Sigmoid colon (tissue), 6 donors: ENCODE measurements at regions not wholly inside any gene's neighbourhood (a gene's known extent, or its start where the extent isn't known, plus 50 kb on each side); places are given as distances from the start of the nearest gene placed in this dataset.

Experiments used
- DNase-seq: peaks from one replicate; pipeline ENCODE4 v3.0.0-alpha.2; 2019
- H3K27ac ChIP-seq, 4 donors: fragments of 200-600 bp; sonication (generic); one replicate each; pipeline ENCODE4 v1.5.1; 2016 to 2019; ENCODE audit warnings: mild to moderate bottlenecking in 1 of 4
- H3K27me3 ChIP-seq, 3 donors: fragments of 200-600 bp; sonication (generic); one replicate each; pipeline ENCODE4 v1.5.1; 2019; ENCODE audit warnings: mild to moderate bottlenecking in 1 of 3
- H3K36me3 ChIP-seq, 4 donors: fragments of 200-600 bp; sonication (generic); one replicate each; pipeline ENCODE4 v1.5.1; 2016 to 2019
- H3K4me1 ChIP-seq, 4 donors: fragments of 200-600 bp; sonication (generic); one replicate each; pipeline ENCODE4 v1.5.1; 2017 to 2019
- H3K4me3 ChIP-seq, 4 donors: fragments of 200-600 bp; sonication (generic); one replicate each; pipeline ENCODE4 v1.5.1; 2017 to 2019; ENCODE audit warnings: mild to moderate bottlenecking in 2 of 4, moderate library complexity in 1 of 4
- H3K9me3 ChIP-seq, 4 donors: fragments of 200-600 bp in 3 of 4; sonication (generic) in 3 of 4; one replicate each; pipeline versions ENCODE4 v1.5.1 to v1.6.1; 2013 to 2019
- EP300 ChIP-seq, 4 donors: sonication (generic); formaldehyde crosslinking; IDR thresholded peaks; one replicate each; pipeline ENCODE4 v1.6.1; 2017; ENCODE audit warnings: antibody characterized with exemption in 4 of 4
- POLR2A ChIP-seq, 2 donors: fragments of 450-650 bp; IDR thresholded peaks; one replicate each; pipeline ENCODE4 v1.6.1; 2016; ENCODE audit warnings: antibody characterized with exemption in 2 of 2, mild to moderate bottlenecking in 2 of 2, moderate library complexity in 2 of 2
- POLR2AphosphoS5 ChIP-seq, 4 donors: sonication (generic); formaldehyde crosslinking; IDR thresholded peaks; one replicate each; pipeline ENCODE4 v1.6.1; 2017; ENCODE audit warnings: antibody characterized with exemption in 4 of 4
- WGBS, 2 donors: extraction: QIAGEN DNeasy Blood & Tissue Kit; methylation state at CpG; one replicate each; pipeline ENCODE4 v1.1.7; 2013; 5-methylcytosine and 5-hydroxymethylcytosine counted together
- intact Hi-C: fragments of 100-400 bp; cut with DNase I; formaldehyde crosslinking; loops from one replicate; pipeline ENCODE4 v1.15.1; 2023
- TF ChIP-seq, protein P1 (sequence below), 4 experiments: fragments of 450-650 bp in 3 of 4; fragments of 200-600 bp in 1 of 4; IDR thresholded peaks; one replicate each; pipeline ENCODE4 v1.5.1; 2016 to 2019; ENCODE audit warnings: antibody characterized with exemption in 4 of 4, mild to moderate bottlenecking in 3 of 4, moderate library complexity in 2 of 4
- donor health status: healthy with polysubstance abuse.
- donor health status: healthy.

GRCh38 chr5:53333160-53333559 lies 147.3 kb upstream of the FST start:
- H3K4me3 ChIP-seq: no peak overlapping the region
- H3K27me3 ChIP-seq: no peaks in the 10 kb centered on the region
- no peaks in the 10 kb centered on the region for H3K36me3 ChIP-seq
- H3K27ac ChIP-seq: no peak overlapping the region
- no peak for DNase-seq
- 17 to 56% methylated on average over 3 of the region's 3 CpGs for WGBS, 2 donors
- TF ChIP-seq POLR2AphosphoS5 (IDR thresholded peaks at IDR 0.05): no peak
- TF ChIP-seq, protein P1, sequence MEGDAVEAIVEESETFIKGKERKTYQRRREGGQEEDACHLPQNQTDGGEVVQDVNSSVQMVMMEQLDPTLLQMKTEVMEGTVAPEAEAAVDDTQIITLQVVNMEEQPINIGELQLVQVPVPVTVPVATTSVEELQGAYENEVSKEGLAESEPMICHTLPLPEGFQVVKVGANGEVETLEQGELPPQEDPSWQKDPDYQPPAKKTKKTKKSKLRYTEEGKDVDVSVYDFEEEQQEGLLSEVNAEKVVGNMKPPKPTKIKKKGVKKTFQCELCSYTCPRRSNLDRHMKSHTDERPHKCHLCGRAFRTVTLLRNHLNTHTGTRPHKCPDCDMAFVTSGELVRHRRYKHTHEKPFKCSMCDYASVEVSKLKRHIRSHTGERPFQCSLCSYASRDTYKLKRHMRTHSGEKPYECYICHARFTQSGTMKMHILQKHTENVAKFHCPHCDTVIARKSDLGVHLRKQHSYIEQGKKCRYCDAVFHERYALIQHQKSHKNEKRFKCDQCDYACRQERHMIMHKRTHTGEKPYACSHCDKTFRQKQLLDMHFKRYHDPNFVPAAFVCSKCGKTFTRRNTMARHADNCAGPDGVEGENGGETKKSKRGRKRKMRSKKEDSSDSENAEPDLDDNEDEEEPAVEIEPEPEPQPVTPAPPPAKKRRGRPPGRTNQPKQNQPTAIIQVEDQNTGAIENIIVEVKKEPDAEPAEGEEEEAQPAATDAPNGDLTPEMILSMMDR (IDR thresholded peaks at IDR 0.05): no peak
- TF ChIP-seq POLR2A (IDR thresholded peaks at IDR 0.05): no peak
- TF ChIP-seq EP300 (IDR thresholded peaks at IDR 0.05): no peak
- peaks cover 0 to 8% (median 7%) of the 10 kb centered on the region in 4 donors for H3K4me1 ChIP-seq
- no peaks in the 10 kb centered on the region for H3K9me3 ChIP-seq
- intact Hi-C loops: no loop called here

DNA sequence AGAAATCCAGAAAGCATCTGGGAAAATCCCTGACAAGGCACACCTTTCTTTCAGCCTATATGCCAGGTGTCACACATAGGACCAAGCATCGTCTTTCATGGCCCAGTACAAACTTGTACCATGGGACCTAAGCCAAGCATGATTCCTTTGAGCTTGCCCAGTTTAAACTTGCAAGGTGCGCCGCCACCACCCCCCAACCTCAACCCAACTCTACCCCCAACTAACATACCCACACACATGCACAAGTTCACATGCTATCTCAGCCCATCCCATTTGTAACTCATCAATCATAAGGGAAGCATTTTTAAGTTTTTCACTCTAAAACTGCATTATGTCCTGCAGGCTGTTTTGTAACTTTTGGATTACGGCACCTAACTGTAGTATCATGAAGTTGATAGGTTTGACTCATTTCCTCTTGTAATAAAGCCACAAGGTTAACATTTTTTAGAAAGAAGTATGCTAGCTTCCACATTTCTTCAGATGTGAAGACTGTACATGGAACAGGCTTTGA lies 145.9 kb upstream of the FST start:
- TF ChIP-seq EP300 (IDR thresholded peaks at IDR 0.05) (no peak), POLR2A (IDR thresholded peaks at IDR 0.05) (no peak), POLR2AphosphoS5 (IDR thresholded peaks at IDR 0.05) (no peak)
- TF ChIP-seq, protein P1 (IDR thresholded peaks at IDR 0.05): no peak
- H3K27ac ChIP-seq: no peak overlapping the region
- no peaks in the 10 kb centered on the region for H3K27me3 ChIP-seq
- H3K4me3 ChIP-seq: no peak overlapping the region
- intact Hi-C loops: no loop called here
- no peaks in the 10 kb centered on the region for H3K9me3 ChIP-seq
- H3K36me3 ChIP-seq: no peaks in the 10 kb centered on the region
- peaks cover 0 to 8% (median 7%) of the 10 kb centered on the region in 4 donors for H3K4me1 ChIP-seq
- DNase-seq: no peak
- WGBS, 2 donors: 85 to 91% methylated on average over 4 of the region's 4 CpGs

DNA sequence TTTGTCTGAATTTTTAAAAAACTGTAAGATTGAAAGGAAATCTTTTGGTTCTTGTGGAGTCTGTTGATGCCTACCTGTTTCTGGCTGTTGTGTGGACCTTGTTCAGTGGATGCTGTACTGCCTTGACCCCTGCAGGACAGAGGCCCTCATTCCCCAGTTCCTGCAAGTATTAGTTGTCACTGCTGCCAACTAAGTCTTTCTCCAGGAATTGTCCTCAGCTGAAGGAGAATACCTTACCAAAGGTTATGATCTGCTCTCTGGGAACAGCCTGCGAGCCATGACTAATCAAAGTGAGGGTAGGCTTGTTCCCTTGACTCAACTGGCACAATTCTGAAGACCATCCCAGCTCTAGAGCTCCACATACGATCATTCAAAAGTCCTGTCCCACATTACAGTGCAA lies 145.3 kb upstream of the FST start:
- Histone ChIP-seq H3K4me3 (no peak overlapping the region), H3K27me3 (no peaks in the 10 kb centered on the region), H3K36me3 (no peaks in the 10 kb centered on the region), H3K27ac (no peak overlapping the region), H3K4me1 (peaks cover 0 to 8% (median 7%) of the 10 kb centered on the region in 4 donors), H3K9me3 (no peaks in the 10 kb centered on the region)
- intact Hi-C loops: no loop called here
- DNase-seq: no peak
- TF ChIP-seq EP300 (IDR thresholded peaks at IDR 0.05): no peak
- TF ChIP-seq, protein P1 (IDR thresholded peaks at IDR 0.05): no peak
- no peak for TF ChIP-seq POLR2AphosphoS5 (IDR thresholded peaks at IDR 0.05)
- TF ChIP-seq POLR2A (IDR thresholded peaks at IDR 0.05): no peak
- 79 to 92% methylated on average over 2 of the region's 2 CpGs for WGBS, 2 donors

- DNase-seq: no peak
- no peaks in the 10 kb centered on the region for H3K9me3 ChIP-seq
- WGBS, 2 donors: 94 to 100% methylated on average over 1 of the region's 1 CpG
- TF ChIP-seq POLR2A (IDR thresholded peaks at IDR 0.05) (no peak), EP300 (IDR thresholded peaks at IDR 0.05) (no peak), POLR2AphosphoS5 (IDR thresholded peaks at IDR 0.05) (no peak)
- TF ChIP-seq, protein P1 (IDR thresholded peaks at IDR 0.05): no peak
- intact Hi-C loops: no loop called here
- H3K4me3 ChIP-seq: no peak overlapping the region
- no peak overlapping the region for H3K27ac ChIP-seq
- H3K36me3 ChIP-seq: no peaks in the 10 kb centered on the region
- H3K4me1 ChIP-seq: peaks cover 0 to 8% (median 6%) of the 10 kb centered on the region in 4 donors
- H3K27me3 ChIP-seq: no peaks in the 10 kb centered on the region
These were observed 142.6 kb upstream of the FST start for GRCh38 chr5:53337827-53338226.

DNA sequence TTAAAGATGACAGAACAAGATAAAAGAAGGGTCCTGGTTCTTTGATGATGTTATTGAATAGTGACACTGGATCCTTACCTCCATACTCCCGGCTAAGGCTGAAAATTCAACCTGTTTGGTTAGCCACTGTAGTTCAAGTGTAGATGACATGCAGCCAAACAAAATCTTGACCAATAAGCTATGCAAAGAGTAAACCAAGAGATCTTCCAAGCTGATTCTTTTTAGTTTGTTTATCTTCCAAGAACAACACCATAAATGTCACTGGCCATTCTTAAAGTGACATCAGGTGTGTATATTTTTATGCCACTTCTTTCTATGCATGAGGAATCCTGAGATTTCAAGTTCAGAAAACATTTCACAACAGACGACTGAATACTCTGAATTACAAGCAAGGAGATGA lies 141.5 kb upstream of the FST start:
- DNase-seq: no peak
- 60 to 75% methylated on average over 2 of the region's 2 CpGs for WGBS, 2 donors

More for the DNA sequence above, 141.5 kb upstream of the FST start:
- Histone ChIP-seq H3K4me3 (no peak overlapping the region), H3K27me3 (no peaks in the 10 kb centered on the region), H3K36me3 (no peaks in the 10 kb centered on the region), H3K4me1 (peaks cover 0 to 4% (median 0%) of the 10 kb centered on the region in 4 donors), H3K9me3 (no peaks in the 10 kb centered on the region), H3K27ac (no peak overlapping the region)
- TF ChIP-seq EP300 (IDR thresholded peaks at IDR 0.05) (no peak), POLR2A (IDR thresholded peaks at IDR 0.05) (no peak), POLR2AphosphoS5 (IDR thresholded peaks at IDR 0.05) (no peak)
- TF ChIP-seq, protein P1 (IDR thresholded peaks at IDR 0.05): no peak
- intact Hi-C loops: no loop called here
